ENCODE measurements at regions not wholly inside any gene's neighbourhood (a gene's known extent, or its start where the extent isn't known, plus 50 kb on each side); places are given as distances from the start of the nearest gene placed in this dataset.

DNA sequence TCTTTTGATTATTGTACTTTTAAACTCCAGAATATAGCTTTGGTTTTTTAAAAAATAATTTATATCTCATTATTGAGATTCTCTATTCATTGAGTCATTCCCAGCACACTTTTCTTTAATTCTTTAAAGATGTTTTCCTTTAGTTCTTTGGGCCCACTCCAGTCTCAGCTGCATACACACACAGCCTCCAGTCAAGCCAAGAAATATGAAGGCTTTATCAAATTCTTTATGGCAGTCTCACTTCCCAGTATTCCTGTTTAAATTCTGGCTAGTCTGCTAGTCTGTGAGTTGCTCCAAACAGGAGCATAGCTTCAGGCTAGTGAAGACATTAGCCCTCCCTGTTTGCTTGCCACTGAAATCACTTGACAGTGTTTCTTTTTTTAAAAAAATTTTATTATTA, 61.2 kb downstream of the CRP start:
- TF ChIP-seq POLR2AphosphoS5 (IDR thresholded peaks at IDR 0.05; ENCODE audit: low read depth) (no peak), CTCF (IDR thresholded peaks at IDR 0.05; ENCODE audit: insufficient read depth, low read length) (no peak)
